ENCODE measurements at regions not wholly inside any gene's neighbourhood (a gene's known extent, or its start where the extent isn't known, plus 50 kb on each side); places are given as distances from the start of the nearest gene placed in this dataset.

DNA sequence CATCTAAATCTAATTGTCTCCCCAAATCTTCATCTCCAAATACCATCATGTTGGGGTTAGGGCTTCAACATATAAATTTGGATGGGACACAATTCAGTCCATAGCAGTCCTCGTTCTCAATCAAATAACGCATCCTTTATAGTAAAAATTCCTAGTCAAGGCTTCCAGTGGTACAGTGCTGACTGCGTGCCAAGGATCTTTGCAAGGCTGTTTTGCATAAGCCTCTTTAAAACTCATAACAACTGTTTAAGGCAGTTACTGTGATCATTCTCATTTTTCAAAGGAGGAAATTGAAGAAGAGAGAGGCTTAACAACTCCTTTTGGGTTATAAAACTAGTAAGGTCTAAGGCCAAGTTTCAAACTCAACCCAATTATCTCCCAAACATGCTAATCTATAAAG lies 666.9 kb downstream of the NYAP2 start:
- Mint-ChIP-seq H3K36me3 (no peaks in the 10 kb centered on the region), H3K27me3 (no peaks in the 10 kb centered on the region), H3K4me3 (no peak overlapping the region), H3K9me3 (no peaks in the 10 kb centered on the region), H3K4me1 (no peaks in the 10 kb centered on the region), H3K27ac (no peak overlapping the region)
- no peak for ATAC-seq

DNA sequence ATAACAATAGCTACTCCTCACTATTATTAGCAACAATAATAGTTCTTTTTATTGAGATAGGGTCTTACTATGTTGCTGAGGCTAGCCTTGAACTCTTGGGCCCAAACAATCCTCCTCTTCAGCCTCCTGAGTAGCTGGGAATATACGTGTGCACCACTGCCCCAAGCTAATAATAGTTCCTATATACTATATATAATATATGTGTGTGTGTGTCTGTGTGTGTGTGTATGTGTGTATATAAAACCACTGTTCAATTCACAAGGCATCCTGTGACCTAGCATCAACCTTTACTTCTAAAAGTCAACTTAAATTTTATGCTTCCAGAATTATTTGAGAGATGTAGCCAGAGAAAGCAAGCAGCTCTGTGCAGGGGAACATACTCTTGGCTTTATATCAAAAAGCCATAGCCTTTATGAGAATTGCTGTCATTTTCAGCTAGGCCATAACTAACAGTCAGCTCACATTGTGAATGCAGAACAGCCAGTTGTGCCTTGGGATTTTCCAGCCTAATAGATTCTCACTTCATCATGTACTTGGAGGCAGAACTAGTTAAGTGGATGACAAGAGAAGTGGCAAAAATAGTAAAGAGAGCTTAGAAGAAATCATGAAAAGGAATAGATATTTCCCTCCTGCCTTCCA lies 665.5 kb downstream of the NYAP2 start:
- Mint-ChIP-seq H3K27ac (no peak overlapping the region), H3K4me3 (no peak overlapping the region), H3K27me3 (no peaks in the 10 kb centered on the region), H3K36me3 (no peaks in the 10 kb centered on the region), H3K4me1 (no peaks in the 10 kb centered on the region), H3K9me3 (no peaks in the 10 kb centered on the region)
- ATAC-seq: no peak

DNA sequence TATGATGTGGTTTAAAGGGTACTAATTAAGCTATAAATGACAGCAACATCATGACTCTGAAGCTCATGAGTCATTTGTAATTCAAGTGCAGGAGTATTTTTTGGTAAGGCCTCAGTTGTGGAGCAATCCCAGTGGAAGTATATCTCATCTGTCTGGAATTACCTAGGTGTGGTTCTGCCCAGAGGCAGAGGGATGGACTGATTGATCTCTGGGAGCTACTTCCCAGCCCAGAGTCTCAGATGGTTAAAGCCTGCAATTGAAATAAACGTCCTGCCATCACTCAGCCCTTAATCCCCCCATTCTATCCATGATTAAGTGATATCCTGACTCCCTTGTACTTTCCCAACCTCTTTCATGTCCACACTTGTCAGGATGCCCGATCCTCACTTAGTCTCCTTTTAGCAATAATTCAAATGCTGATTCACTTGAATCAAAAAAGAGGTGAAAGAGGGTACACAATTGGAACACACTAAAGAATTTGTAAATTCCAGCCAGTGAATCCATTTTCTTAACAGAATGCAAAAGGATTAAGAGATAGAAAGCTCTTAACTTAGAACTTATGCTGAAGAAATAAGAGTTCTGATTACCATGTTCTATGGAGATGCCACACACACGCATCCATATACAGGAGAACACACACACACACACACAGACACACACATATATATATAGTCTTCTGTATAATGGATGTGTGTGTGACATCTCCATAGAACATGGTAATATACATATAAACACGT lies 664.4 kb downstream of the NYAP2 start:
- no peaks in the 10 kb centered on the region for H3K27me3 Mint-ChIP-seq
- no peaks in the 10 kb centered on the region for H3K9me3 Mint-ChIP-seq

DNA sequence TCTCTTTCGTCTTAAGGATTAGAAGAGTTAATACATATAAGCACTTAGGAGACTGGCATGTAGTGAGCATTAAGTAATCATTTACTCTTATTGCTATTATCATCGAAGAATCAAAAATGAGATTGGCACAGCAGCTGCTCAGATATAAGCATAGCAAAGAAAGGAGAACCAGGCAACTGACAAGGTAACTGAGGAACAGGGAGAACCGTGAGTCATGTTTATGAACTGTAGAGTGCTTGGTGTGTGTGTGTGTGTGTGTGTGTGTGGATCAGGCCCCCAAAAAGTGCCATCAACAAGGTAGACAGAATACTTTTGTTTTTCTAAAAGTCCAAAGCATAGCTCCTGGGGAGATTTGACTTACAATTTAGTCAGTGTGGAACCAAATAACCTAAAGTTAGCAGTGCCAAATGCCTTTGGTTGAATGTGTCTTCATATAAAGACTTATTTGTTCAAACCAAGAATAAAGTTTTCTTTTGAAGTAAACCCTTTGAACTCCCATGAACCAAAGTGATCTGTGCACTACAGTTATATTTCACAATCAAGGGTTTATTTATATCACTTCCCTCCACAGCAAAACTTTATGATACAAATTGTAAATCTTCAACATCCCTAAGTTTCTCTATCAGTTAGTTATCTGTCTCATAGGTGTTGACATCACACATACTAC lies 660.6 kb downstream of the NYAP2 start:
- Mint-ChIP-seq H3K4me3 (no peak overlapping the region), H3K27me3 (no peaks in the 10 kb centered on the region)
- no peak for ATAC-seq

More for the DNA sequence above, 664.4 kb downstream of the NYAP2 start:
- Mint-ChIP-seq H3K27ac (no peak overlapping the region), H3K4me1 (no peaks in the 10 kb centered on the region), H3K36me3 (no peaks in the 10 kb centered on the region), H3K4me3 (no peak overlapping the region)
- ATAC-seq: no peak

DNA sequence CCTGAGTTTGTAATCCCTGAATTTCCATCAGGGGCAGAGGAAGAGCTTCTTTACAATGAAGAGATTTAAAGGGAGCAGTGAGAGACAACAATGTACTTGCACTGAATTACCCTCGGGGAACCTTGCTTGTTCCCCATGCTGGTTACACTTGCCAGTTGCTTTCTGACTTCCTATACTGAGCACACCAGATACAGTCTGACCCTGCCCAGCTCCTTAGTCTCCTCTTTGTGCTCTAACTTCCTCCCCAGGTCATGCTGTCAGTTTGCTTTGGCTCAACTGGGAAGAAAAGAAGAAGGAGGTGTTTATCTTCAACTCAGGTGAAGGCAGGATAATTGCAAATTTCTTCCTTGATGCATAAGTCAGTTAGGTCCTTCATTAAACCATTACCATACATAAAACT lies 658.4 kb downstream of the NYAP2 start:
- H3K27ac Mint-ChIP-seq: no peak overlapping the region
- H3K4me1 Mint-ChIP-seq: no peaks in the 10 kb centered on the region
- no peaks in the 10 kb centered on the region for H3K27me3 Mint-ChIP-seq
- H3K36me3 Mint-ChIP-seq: no peaks in the 10 kb centered on the region
- H3K9me3 Mint-ChIP-seq: no peaks in the 10 kb centered on the region
- peak; percentile 52 for ATAC-seq
- no peak overlapping the region for H3K4me3 Mint-ChIP-seq

More for the DNA sequence above, 660.6 kb downstream of the NYAP2 start:
- Mint-ChIP-seq H3K36me3 (no peaks in the 10 kb centered on the region), H3K4me1 (no peaks in the 10 kb centered on the region), H3K27ac (no peak overlapping the region), H3K9me3 (no peaks in the 10 kb centered on the region)

DNA sequence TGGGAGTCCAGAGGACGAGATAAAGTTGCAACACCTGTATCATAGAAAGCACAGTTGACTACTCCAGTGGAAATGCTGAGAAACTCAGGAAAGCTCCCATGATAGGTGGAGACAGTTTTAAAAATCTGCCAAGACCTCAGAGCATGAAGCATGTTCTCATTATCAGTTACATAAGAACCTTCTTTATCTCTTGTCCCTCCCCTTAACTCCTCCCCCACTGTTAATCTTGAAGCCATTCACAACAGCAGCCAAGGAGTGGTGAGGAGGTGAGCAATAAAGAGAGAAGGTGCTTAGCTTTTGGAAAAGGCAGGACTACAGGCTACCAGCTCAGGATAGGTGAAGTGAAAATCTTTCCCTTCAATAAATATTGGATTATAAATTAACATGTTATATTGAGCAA lies 657.9 kb downstream of the NYAP2 start:
- no peaks in the 10 kb centered on the region for H3K4me1 Mint-ChIP-seq
- H3K4me3 Mint-ChIP-seq: no peak overlapping the region
- H3K27me3 Mint-ChIP-seq: no peaks in the 10 kb centered on the region
- no peaks in the 10 kb centered on the region for H3K9me3 Mint-ChIP-seq
- H3K36me3 Mint-ChIP-seq: no peaks in the 10 kb centered on the region
- no peak for ATAC-seq
- H3K27ac Mint-ChIP-seq: no peak overlapping the region

DNA sequence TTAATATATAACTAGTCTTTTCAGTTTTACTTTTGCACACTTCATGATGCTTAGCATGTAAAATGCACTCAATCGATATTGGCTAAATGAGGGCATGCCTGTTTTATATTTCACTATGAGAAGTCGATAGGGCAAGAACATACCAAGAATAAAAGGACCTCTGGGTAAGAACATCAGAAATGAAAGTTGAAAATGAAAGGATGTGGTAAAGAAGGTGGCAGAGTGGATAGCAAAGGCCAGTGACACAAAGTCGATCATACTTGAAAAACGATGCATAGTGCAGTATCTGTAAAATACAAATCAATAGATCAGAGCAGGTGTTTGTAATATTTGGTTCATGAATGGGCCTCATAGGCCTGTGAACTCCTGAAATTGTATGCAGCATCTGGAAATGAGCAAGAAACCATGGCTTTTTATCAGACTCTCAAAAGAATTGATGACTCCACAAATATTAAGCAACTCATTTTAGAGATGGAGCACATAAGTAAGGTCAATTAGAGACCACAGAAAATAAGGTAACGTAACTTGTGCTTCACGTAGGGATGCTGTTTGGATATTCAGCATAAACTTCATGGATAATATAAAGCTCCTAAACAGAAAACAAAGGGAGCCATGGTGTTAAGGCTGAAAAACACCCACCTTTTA lies 653.4 kb downstream of the NYAP2 start:
- no peak for ATAC-seq
- Mint-ChIP-seq H3K27me3 (no peaks in the 10 kb centered on the region), H3K9me3 (no peaks in the 10 kb centered on the region), H3K4me1 (no peaks in the 10 kb centered on the region), H3K36me3 (no peaks in the 10 kb centered on the region), H3K4me3 (no peak overlapping the region), H3K27ac (no peak overlapping the region)

DNA sequence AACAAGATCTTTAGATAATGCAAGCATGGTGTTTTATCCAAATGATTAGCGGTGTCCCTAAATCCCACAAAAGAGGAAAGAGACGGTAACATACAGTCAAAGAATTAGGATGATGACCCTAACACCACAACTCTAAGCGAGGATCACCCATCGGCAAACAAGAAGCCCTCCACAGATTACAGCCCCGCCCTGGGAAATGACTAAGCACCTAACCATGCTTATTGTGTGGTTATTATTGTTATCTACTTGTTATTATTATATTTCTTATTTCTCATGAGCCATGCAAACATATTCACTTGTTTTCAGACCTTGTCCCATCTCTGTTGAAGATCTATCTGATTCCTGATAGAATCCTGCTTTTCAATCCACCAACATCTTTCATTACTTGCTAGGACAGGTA lies 651.3 kb downstream of the NYAP2 start:
- H3K27ac Mint-ChIP-seq: no peak overlapping the region
- H3K9me3 Mint-ChIP-seq: no peaks in the 10 kb centered on the region
- no peak overlapping the region for H3K4me3 Mint-ChIP-seq
- no peak for ATAC-seq
- H3K27me3 Mint-ChIP-seq: no peaks in the 10 kb centered on the region
- no peaks in the 10 kb centered on the region for H3K36me3 Mint-ChIP-seq
- H3K4me1 Mint-ChIP-seq: no peaks in the 10 kb centered on the region

DNA sequence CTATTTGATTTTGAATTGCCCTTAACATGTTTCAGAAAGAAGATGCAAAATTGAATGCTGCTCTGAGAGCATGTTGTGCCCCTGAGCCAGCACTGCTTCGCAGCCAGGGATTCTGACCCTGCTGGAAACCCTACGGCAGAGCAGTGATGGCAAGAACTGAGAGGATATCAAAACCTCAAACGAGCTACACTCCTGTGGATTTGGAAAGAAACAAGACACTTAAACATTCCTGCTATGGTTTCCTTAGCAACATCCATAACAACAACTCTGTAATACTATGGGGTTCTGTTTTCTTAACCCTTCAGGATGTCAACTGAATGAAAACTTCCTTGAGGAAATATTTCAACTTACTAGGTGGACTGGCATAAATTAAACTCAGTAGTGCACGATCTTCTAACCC lies 649.1 kb downstream of the NYAP2 start:
- Mint-ChIP-seq H3K36me3 (no peaks in the 10 kb centered on the region), H3K27me3 (no peaks in the 10 kb centered on the region), H3K27ac (no peak overlapping the region), H3K4me3 (no peak overlapping the region), H3K9me3 (no peaks in the 10 kb centered on the region), H3K4me1 (no peaks in the 10 kb centered on the region)
- no peak for ATAC-seq

DNA sequence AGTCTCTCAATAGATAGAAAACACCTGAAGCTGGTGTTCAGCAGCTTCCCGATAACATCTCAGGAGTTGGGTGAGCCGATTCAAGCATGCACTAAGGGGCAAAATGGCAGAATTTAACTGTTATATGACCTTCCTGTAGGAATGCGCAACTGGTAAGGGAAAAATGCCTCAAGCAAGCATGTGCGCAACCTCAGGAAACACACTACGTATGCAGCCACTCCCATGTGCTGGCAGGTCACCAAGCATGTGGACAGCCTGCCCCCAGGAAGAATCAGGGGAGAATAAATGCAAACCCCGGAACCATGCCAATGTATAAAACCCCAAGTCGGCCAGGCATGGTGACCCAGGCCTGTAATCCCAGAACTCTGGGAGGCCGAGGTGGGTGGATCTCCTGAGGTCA lies 645.6 kb downstream of the NYAP2 start:
- Mint-ChIP-seq H3K27me3 (no peaks in the 10 kb centered on the region), H3K4me3 (no peak overlapping the region), H3K9me3 (no peaks in the 10 kb centered on the region), H3K27ac (no peak overlapping the region), H3K4me1 (no peaks in the 10 kb centered on the region), H3K36me3 (no peaks in the 10 kb centered on the region)
- ATAC-seq: no peak

DNA sequence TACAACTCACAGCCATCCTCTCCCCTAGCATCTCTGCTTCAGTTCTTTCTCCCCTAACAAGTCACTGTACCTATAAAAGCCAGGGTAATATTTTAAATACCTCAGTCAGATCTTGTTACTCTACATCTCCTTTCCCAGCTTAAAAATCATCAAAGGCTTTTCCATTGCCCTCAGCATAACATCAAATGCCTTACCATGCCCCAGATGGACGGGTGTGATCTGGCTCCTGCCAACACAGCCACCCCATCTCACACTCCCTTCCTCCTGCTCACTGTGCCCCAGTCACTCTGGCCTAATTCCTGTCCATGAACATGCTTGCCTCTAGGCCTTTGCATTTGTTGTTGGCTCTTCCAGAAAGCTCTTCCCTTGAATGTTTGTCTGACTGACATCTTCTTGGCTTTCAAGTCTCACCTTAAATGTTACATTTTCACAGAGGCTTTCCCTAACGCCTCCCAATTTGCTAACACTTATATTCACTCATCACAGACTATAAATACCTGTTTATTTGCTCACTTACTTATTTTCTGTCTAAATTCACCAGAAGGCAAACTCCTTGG lies 640.9 kb downstream of the NYAP2 start:
- H3K27ac Mint-ChIP-seq: no peak overlapping the region
- no peaks in the 10 kb centered on the region for H3K9me3 Mint-ChIP-seq
- no peak overlapping the region for H3K4me3 Mint-ChIP-seq
- no peaks in the 10 kb centered on the region for H3K36me3 Mint-ChIP-seq
- H3K27me3 Mint-ChIP-seq: no peaks in the 10 kb centered on the region
- ATAC-seq: no peak
- no peaks in the 10 kb centered on the region for H3K4me1 Mint-ChIP-seq

DNA sequence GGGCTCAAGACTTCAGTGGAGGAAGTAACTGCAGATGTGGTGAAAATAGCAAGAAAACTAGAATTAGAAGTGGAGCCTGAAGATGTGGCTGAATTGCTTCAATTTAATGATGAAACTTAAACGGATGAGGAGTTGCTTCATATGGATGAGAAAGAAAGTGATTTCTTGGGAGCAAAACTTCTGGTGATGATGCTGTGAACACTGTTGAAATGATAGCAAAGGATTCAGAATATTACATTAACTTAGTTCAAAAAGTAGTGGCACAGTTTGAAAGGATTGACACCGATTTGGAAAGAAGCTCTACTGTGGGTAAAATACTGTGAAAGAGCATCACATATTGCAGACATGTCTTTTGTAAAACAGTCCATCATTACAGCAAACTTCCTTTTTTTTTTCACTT lies 638.0 kb downstream of the NYAP2 start:
- Mint-ChIP-seq H3K27ac (no peak overlapping the region), H3K27me3 (peaks cover 9% of the 10 kb centered on the region)

DNA sequence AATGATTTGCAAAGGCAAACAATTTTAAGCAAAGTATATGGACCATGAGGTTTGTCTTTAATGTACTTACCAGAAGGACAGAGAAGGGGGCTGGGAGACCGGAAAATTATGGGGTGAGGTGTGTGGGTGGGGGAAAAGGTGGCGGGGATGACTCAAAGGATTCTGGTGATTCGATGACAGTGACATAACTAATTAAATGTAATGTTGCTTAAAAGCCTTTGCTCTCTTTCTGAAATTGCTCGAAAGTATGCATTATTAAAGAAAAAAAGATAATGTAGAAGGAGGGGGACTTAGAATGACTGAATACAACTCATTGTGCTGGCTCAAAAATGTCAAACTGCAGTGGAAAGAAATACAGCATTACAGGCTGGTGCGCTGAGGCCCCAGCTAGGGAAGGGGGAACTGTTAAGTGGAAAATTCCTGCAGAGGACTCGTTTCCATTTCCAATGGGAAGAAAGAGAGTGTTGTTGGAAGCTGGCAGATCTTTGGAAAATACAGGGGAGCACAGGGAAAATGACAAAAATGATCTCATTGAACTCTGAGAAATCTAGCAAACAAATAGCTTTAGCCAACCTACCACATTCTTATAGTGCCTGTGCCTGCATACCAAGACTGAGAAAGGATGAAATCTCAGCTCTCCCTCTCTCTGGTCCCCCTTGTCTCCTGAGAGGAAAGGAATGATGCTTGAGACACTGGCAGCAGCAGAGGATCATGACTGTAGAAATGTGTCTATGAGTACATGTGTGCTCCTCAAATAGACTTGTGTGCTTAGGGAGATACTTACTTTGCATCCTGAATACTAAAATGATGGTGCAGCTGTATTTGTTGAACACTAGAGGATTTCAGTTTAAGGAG lies 632.4 kb downstream of the NYAP2 start:
- peaks cover 27% of the 10 kb centered on the region for H3K4me1 Mint-ChIP-seq
- H3K27me3 Mint-ChIP-seq: peaks cover 24% of the 10 kb centered on the region
- H3K9me3 Mint-ChIP-seq: peaks cover 3% of the 10 kb centered on the region
- H3K36me3 Mint-ChIP-seq: no peaks in the 10 kb centered on the region
- no peak for ATAC-seq
- peak overlapping the region; percentile 79 for H3K4me3 Mint-ChIP-seq
- peak overlapping the region; percentile 43 for H3K27ac Mint-ChIP-seq

More for the DNA sequence above, 638.0 kb downstream of the NYAP2 start:
- H3K9me3 Mint-ChIP-seq: no peaks in the 10 kb centered on the region
- H3K36me3 Mint-ChIP-seq: no peaks in the 10 kb centered on the region
- H3K4me1 Mint-ChIP-seq: no peaks in the 10 kb centered on the region
- H3K4me3 Mint-ChIP-seq: no peak overlapping the region
- ATAC-seq: no peak

DNA sequence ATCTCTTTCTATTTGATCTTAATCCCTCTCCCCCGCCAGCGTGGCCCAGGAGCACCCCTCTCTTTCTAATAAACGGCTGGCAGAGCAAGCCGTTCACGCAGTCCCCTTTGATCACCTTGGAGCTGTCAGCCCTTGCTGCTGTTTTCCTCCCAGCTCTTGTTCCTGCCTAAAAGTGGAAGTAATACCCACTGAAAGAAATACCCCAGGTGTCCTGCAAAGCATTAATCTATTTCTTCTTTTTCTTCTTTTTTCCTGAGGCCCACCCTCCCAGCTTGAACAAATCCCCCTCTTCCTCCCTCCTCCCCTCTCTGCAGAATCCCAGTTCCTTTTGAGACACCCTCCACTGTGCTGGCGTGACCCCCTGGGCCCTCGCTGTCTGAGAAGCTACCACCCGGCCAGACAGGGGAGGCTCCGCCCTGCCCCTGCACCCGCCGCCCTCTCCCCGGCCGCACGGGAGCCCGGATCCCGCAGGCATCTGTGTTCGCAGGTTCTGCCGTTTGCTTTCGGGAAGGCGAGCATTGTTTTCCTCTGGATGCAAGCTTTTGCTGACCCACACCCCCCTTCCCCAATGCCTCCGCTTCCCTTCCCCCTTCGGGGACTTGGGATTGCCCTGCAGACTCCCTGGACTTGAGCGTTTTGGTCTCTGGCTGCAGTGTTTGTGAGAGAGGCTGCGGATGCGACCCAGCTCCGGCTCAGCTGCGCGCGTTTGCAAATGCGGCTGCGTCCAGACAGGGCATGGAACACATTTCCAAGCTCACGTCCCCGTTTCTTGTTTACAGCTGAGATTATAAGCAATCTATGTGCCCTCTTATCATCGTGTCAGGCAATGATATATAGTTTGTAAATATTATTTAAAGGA lies 631.5 kb downstream of the NYAP2 start:
- H3K4me3 Mint-ChIP-seq: peak overlapping the region; percentile 79

More for the DNA sequence above, 631.5 kb downstream of the NYAP2 start:
- H3K9me3 Mint-ChIP-seq: peaks cover 3% of the 10 kb centered on the region
- ATAC-seq: peak; percentile 82
- peaks cover 24% of the 10 kb centered on the region for H3K27me3 Mint-ChIP-seq
- H3K36me3 Mint-ChIP-seq: no peaks in the 10 kb centered on the region
- H3K27ac Mint-ChIP-seq: peak overlapping the region; percentile 43
- H3K4me1 Mint-ChIP-seq: peaks cover 27% of the 10 kb centered on the region
